NCI-H345 (cell line): ENCODE measurements at regions not wholly inside any gene's neighbourhood (a gene's known extent, or its start where the extent isn't known, plus 50 kb on each side); places are given as distances from the start of the nearest gene placed in this dataset.
"Not testable (repeated sequence)": the region's sequence is repeated elsewhere in the genome, so short reads cannot be mapped to it uniquely, and the experiment has no call there.

Experiments used
- DNase-seq: peaks from one replicate; lab custom pipeline; 2025; lab: John Stamatoyannopoulos, UW

- no peak for DNase-seq
Measured at GRCh38 chrX:40530509-40530908, 50.3 kb upstream of the ATP6AP2 start.

GRCh38 chrX:40527543-40527942, 53.2 kb upstream of the ATP6AP2 start:
- DNase-seq, result no peak

GRCh38 chrX:40526412-40526811, 54.4 kb upstream of the ATP6AP2 start:
- DNase-seq, result no peak

- DNase-seq, result not testable (repeated sequence)
Measured at GRCh38 chrX:40525901-40526300, 54.9 kb upstream of the ATP6AP2 start.

GRCh38 chrX:40524423-40524822, 56.3 kb upstream of the ATP6AP2 start:
- no peak for DNase-seq

GRCh38 chrX:40523852-40524251, 56.9 kb upstream of the ATP6AP2 start:
- no peak for DNase-seq

GRCh38 chrX:40521868-40522450, 58.8 kb upstream of the ATP6AP2 start:
- no peak for DNase-seq

- no peak for DNase-seq
Measured at GRCh38 chrX:40514376-40514775, 66.4 kb upstream of the ATP6AP2 start.

GRCh38 chrX:40513835-40514234, 66.9 kb upstream of the ATP6AP2 start:
- DNase-seq, result no peak

- no peak for DNase-seq
Measured at GRCh38 chrX:40513012-40513411, 67.8 kb upstream of the ATP6AP2 start.

- no peak for DNase-seq
Measured at GRCh38 chrX:40511258-40511657, 69.5 kb upstream of the ATP6AP2 start.

- DNase-seq, result no peak
Measured at GRCh38 chrX:40508560-40508959, 72.2 kb upstream of the ATP6AP2 start.

- no peak for DNase-seq
Measured at GRCh38 chrX:40506201-40506985, 74.4 kb upstream of the ATP6AP2 start.

GRCh38 chrX:40504801-40505605, 75.8 kb upstream of the ATP6AP2 start:
- no peak for DNase-seq

GRCh38 chrX:40503094-40503493, 77.7 kb upstream of the ATP6AP2 start:
- DNase-seq, result no peak

- DNase-seq, result no peak
Measured at GRCh38 chrX:40502688-40503087, 78.1 kb upstream of the ATP6AP2 start.

GRCh38 chrX:40501164-40501855, 79.5 kb upstream of the ATP6AP2 start:
- DNase-seq, result no peak

GRCh38 chrX:40496728-40497127, 84.0 kb upstream of the ATP6AP2 start:
- DNase-seq, result no peak

GRCh38 chrX:40495659-40496058, 85.1 kb upstream of the ATP6AP2 start:
- DNase-seq, result no peak

- DNase-seq, result no peak
Measured at GRCh38 chrX:40494005-40494404, 86.8 kb upstream of the ATP6AP2 start.

- no peak for DNase-seq
Measured at GRCh38 chrX:40488296-40488695, 92.5 kb upstream of the ATP6AP2 start.

- no peak for DNase-seq
Measured at GRCh38 chrX:40485973-40486372, 94.8 kb upstream of the ATP6AP2 start.
